Activated gamma-delta T cell (primary cell): ENCODE measurements at regions not wholly inside any gene's neighbourhood (a gene's known extent, or its start where the extent isn't known, plus 50 kb on each side); places are given as distances from the start of the nearest gene placed in this dataset.

Source experiments
- DNase-seq: peaks from one replicate; lab custom pipeline; 2025; lab: John Stamatoyannopoulos, UW

DNA sequence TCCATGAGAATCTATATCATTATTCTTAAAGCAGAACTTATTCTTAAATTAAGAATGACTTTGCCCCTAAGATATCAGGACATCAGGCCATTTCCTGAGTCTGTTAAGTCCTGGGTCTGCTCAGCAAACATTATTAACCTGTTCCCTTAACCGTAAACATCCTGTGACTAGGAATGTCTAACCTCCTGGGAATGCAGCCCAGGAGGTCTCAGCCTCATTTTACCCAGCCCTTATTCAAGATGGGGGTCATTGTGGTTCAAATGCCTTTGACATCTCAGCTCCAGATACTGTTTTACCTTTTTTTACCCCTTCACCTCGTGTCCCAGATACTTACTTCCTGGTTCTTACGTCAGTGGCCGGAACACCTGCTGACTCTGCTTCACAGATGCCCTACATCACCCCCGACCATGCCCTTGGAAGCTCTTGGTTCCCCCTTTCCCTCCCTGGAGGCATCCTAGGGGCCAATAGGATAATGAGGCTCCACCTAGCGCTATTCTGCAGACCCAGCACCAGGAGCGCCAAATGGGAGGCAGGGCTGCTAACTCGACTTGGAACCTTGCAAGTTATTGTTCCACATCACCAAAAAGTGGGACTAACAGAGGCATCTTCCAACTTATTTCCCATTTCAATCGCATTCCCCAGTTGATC lies 182.5 kb downstream of the MED10 start:
- DNase-seq, result no peak

DNA sequence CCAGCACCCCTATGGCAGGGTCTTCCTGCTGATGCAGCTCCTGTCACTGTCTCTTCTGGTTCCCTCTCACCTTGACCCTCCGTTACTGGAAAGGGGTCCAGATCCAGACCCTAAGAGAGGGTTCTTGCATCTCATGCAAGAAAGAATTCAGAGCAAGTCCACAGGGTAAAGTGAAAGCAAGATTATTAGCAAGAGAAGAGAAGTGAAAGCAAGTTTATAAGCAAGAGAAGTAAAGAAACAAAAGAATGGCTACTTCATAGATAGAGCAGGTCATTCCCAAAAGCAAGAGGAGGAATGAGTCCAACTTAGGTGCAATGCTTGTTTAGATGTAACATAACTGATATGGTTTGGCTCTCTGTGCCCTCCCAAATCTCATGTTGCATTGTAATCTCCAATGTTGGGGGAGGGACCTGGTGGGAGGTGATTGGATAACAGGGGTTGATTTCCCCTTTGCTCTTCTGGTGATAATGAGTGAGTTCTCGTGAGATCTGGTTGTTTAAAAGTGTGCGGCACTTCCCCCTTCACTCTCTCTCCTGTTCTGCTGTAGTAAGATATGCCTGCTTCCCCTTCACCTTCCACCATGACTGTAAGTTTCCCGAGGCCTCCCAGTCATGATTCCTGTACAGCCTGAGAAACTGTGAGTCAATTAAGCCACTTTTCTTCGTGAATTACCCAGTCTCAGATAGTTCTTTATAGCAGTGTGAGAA lies 183.3 kb downstream of the MED10 start:
- no peak for DNase-seq

DNA sequence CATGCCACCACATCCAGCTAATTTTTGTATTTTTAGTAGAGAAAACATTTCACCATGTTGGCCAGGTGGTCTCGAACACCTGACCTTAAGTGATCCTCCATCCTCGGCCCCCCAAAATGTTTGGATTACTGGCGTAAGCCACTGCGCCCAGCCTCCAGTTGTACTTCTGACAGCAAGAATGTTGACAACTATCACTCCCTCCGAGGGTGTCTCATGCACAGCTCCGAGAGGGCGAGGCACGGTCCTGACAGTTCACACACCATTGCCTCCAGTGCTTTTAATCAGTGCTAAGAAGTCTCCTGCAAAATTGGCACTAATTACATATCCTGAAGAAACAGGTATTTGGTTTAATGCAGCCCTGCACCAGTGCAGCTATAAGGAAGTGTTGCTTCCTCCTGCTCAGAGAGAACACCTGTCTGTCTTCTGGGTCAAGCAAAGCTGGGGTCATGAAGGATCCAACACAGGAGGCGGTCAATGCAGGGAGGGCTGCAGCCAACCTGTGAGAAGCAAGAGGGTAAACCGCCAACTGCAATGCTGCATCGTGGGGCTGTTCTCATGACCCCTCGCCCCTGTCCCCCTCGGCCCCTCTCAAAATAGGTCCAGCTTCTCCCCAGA lies 184.0 kb downstream of the MED10 start:
- no peak for DNase-seq

GRCh38 chr5:6193310-6193709 lies 185.0 kb downstream of the MED10 start:
- no peak for DNase-seq

- DNase-seq, result no peak
These were observed 187.5 kb downstream of the MED10 start for GRCh38 chr5:6190838-6191237.

DNA sequence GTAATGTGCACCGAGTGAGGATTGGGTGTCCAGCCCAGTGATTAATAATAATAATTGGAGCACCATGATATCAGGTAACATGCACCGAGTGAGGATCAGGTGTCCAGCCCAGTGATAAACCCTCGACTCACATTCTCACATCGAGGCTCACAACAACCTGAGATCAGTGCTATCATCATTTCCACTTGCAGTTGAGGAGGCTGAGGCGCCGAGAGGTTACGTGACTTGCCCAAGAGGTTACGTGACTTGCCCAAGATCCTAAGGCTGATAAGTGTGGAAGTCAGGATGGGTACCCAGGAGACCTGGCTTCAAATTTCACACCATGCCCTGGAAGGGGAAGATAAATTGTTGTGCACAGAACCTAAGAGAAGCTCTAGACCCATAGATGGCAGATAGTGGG lies 189.4 kb downstream of the MED10 start:
- DNase-seq, result no peak

- DNase-seq, result no peak
These were observed 190.0 kb downstream of the MED10 start for GRCh38 chr5:6188344-6188743.

- no peak for DNase-seq
These were observed 190.8 kb downstream of the MED10 start for GRCh38 chr5:6187501-6187900.

GRCh38 chr5:6185574-6185973 lies 192.8 kb downstream of the MED10 start:
- DNase-seq, result no peak

GRCh38 chr5:6184481-6184880 lies 193.9 kb downstream of the MED10 start:
- no peak for DNase-seq

DNA sequence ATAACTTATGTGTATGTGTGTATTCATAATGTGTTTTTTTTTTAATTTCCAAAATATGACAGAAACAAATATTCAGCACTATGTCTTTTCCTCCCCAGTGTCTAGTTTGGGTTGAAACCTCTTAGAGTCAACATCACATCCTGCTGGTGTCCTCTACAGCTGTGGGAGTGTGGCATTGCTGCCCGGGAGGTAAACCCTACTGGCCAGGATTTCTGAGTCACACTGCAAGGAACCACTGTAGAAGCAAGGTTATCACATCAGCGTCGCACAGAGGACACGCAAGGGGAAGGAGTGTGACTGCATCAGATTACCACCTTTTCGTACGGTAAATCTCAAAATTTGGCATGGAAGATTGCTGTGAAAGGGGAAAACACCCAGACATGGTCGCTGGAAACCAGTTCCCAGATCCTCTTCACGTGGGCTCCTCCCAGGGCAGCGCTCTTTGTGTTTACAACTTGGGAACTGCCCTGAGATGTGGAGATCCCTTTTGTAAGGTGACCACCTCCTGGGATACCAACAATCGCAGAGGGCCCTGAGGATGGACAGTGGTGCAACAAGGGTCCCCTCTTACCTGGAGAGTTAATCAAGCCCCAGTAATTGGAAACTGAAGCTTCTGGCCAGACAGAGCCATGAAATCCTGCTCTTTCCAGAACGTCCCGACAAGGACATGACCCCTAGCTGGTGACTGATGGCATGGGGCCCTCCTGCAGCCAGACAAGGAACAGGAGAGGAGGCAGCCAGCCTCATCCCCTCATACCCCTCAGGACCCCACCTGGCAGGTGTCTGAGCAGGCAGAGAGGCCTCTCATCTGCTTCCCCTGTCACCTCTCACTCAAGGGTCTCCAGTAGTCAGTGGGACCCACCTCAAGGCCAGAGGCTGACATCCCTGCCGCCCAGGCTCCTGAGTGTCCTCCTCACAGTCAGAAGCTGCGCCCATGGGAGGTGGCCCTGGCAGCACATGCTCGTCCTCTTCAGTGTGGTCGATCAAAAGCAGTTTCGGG lies 194.7 kb downstream of the MED10 start:
- no peak for DNase-seq

DNA sequence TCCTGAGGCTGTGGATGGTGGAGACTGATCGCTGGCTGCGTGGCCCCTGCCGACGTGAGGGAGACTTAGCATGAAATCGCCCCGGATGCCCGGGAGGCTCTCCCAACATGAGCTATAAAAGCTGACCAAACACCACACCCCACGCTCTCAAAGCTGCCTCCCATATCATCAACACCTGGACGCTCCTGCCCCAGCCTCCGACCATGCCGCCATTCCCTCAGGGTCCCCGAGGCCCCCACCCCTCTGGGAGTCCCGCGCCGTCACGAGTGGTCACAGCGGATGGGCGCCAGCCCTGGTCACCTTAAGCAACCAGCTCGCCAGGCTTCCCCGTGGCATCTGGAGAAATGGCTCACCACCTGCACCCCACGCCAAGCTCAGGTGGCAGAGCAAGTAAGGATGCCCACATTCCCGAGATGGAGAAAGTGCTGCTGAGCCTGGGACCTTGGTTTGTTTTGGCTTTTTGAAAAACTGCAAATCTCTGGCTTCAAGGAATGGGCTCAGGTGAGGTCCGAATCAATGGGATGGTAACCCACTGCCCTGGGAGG lies 196.0 kb downstream of the MED10 start:
- peak; percentile 4 for DNase-seq

- no peak for DNase-seq
These were observed 196.5 kb downstream of the MED10 start for GRCh38 chr5:6181871-6182270.

DNA sequence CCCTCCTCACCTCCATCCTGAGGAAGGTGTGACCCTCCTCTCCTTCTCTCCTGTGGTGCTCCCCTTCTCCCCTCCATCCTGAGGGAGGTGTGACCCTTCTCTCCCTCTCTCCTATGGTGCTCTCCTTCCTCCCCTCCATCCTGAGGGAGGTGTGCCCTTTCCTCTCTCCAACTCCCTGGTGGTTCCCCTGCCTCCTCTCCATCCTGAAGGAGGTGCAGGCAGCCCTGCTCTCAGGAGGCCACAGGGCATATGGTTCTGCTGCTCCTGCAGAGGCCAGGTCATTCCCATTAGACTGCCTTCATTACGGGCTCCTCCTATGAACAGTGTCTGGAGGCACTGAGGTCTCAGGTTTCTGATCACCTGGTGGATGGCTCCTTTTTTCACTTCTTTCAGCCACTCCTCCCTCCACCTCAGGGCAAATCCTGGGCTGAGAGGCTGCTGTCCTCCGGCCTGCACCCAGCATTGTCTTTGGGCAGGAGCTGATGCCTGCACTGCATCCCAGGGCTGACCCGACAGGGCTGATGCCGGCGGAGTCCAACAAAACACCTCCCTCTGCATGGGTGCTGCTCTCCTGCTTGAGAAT lies 197.1 kb downstream of the MED10 start:
- no peak for DNase-seq

DNA sequence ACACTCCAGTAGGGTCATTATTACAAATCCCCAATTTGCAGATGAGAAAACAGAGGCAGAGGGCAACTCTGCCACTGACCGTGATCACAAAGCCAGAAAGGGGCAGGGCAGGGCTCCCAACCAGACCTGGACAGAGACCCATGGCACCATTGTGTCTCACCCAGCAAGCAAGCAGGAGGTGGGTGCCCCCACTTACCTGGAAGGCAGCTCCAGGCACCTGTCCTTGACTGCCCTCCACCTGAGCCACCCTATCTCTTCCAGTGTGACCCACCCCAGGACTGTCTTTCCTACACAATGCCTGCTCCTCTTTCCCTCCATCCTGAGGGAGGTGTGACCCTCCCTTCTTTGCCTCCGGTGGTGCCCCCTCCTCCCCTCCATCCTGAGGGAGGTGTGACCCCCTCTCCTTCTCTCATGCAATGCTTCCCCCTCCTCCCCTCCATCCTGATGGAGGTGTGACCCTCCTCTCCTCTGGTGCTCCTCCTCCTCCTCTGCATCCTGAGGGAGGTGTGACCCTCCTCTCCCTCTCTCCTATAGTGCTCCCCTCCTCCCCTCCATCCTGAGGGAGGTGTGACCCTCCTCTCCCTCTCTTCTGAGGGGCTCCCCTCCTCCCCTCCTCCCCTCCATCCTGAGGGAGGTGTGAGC lies 198.0 kb downstream of the MED10 start:
- DNase-seq, result no peak

DNA sequence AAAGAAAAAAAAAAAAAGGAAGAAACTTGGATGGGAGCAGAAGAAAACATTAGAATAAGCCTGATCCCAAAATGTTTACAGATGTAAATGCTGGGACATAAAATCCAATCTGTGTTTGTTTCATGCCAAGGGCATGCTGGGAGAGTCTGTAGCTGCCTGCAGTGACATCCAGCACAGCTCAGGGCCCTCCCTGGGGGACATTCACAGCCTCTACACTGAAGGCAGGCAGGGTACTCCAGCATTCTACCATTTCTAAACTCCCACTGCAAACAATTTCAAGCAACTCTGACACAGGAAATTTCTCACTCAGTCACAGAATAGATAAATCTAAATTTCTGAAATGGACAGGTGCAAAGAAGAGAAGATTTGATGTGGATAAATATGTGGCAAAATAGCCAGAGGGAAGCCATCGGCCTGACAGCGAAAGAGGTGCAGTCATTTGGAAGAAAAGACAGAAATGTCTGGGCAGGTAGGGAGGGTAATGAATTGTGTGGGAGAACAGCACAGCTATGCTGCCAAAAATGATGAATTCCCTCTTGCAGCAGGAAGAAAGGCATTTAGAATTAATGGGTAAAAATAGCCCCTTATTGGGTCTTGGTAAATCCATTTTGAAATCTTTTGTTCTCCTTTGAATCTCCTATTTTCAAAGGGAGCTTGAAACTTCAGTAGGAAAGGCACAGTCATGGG lies 199.4 kb downstream of the MED10 start:
- no peak for DNase-seq

DNA sequence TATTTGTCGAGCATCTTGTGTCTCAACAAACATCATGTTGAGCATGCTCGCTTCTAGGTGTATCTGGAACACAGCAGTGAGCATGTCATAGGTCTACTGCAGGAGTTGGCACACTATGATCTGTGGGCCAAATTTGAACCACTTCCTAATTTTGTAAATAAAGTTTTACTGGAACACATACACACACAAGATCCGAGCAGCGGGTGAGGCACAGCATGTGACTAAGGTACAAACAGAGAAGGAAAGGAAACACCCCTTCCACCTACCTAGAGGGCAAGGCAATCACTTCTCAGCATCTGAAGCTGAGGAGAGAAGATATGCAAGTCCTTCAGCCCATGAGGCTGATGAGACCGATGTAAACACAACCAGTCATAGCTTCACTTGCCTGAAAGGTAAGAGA lies 200.4 kb downstream of the MED10 start:
- no peak for DNase-seq

- DNase-seq, result no peak
These were observed 202.1 kb downstream of the MED10 start for GRCh38 chr5:6176102-6176693.

DNA sequence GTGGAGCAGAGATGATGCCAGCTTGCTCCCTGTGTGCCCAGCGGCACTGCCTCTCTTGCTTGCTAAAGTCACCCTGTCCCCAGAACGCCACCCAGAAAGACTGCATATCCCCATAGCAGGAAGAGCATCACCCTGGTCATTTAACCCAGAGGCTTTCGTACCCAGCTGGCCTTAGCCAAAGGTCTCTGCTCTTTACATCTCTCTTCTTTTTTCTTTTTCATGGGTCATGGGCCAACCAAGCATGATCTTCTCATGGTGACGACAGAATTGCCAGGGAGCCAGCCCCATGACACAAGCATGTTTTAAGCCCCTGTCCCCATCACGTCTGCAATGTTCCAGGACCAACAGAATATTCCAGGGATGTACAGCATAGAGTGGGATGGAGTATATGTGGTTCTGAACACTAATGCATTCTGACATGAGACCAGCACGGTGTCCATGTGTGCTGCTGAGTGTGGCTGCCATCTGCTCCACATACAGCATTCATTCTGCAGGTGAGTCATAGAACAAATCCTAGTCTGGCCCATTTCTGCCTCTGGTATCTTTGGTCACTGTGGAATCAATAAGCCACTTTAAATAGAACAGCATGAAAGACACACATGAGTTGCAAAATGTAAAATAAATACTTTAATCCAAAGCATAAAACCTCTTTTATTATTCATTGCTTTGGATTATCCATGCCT lies 203.0 kb downstream of the MED10 start:
- DNase-seq, result no peak
